Central memory CD4-positive, alpha-beta T cell (primary cell): ENCODE measurements at regions not wholly inside any gene's neighbourhood (a gene's known extent, or its start where the extent isn't known, plus 50 kb on each side); places are given as distances from the start of the nearest gene placed in this dataset.
"Not testable (repeated sequence)": the region's sequence is repeated elsewhere in the genome, so short reads cannot be mapped to it uniquely, and the experiment has no call there.

ENCODE experiments used
- DNase-seq: peaks from one replicate; pipeline ENCODE4 v3.0.0; 2022

- DNase-seq = no peak
These were observed 103.1 kb upstream of the DAZL start for GRCh38 chr3:16708285-16708684.

- not testable (repeated sequence) for DNase-seq
These were observed 106.5 kb upstream of the DAZL start for GRCh38 chr3:16711691-16712090.

- no peak for DNase-seq
These were observed 110.1 kb upstream of the DAZL start for GRCh38 chr3:16715281-16715680.

- no peak for DNase-seq
These were observed 114.2 kb upstream of the DAZL start for GRCh38 chr3:16719426-16719825.

GRCh38 chr3:16720367-16720940 lies 115.2 kb upstream of the DAZL start:
- DNase-seq = no peak

- no peak for DNase-seq
These were observed 116.3 kb upstream of the DAZL start for GRCh38 chr3:16721494-16721893.

- no peak for DNase-seq
These were observed 118.8 kb upstream of the DAZL start for GRCh38 chr3:16723978-16724377.

- DNase-seq = no peak
These were observed 119.3 kb upstream of the DAZL start for GRCh38 chr3:16724487-16724886.

GRCh38 chr3:16725972-16726371 lies 120.7 kb upstream of the DAZL start:
- no peak for DNase-seq

GRCh38 chr3:16728770-16729745 lies 123.8 kb upstream of the DAZL start:
- no peak for DNase-seq

GRCh38 chr3:16738451-16738850 lies 133.2 kb upstream of the DAZL start:
- no peak for DNase-seq

- no peak for DNase-seq
These were observed 134.4 kb upstream of the DAZL start for GRCh38 chr3:16739541-16740105.

- no peak for DNase-seq
These were observed 135.3 kb upstream of the DAZL start for GRCh38 chr3:16740515-16740914.

- no peak for DNase-seq
These were observed 136.0 kb upstream of the DAZL start for GRCh38 chr3:16741103-16741758.

GRCh38 chr3:16741890-16742289 lies 136.7 kb upstream of the DAZL start:
- DNase-seq = no peak

GRCh38 chr3:16743276-16743675 lies 138.1 kb upstream of the DAZL start:
- DNase-seq = no peak

- no peak for DNase-seq
These were observed 125.4 kb upstream of the PLCL2 start for GRCh38 chr3:16759227-16759903.

GRCh38 chr3:16761571-16761970 lies 123.2 kb upstream of the PLCL2 start:
- no peak for DNase-seq

- no peak for DNase-seq
These were observed 119.1 kb upstream of the PLCL2 start for GRCh38 chr3:16765661-16766060.

- no peak for DNase-seq
These were observed 117.7 kb upstream of the PLCL2 start for GRCh38 chr3:16767006-16767405.

- DNase-seq = no peak
These were observed 116.7 kb upstream of the PLCL2 start for GRCh38 chr3:16768014-16768413.

GRCh38 chr3:16768956-16769355 lies 115.8 kb upstream of the PLCL2 start:
- DNase-seq = no peak

GRCh38 chr3:16769525-16769924 lies 115.2 kb upstream of the PLCL2 start:
- no peak for DNase-seq
